ENCODE measurements at regions not wholly inside any gene's neighbourhood (a gene's known extent, or its start where the extent isn't known, plus 50 kb on each side); places are given as distances from the start of the nearest gene placed in this dataset.

DNA sequence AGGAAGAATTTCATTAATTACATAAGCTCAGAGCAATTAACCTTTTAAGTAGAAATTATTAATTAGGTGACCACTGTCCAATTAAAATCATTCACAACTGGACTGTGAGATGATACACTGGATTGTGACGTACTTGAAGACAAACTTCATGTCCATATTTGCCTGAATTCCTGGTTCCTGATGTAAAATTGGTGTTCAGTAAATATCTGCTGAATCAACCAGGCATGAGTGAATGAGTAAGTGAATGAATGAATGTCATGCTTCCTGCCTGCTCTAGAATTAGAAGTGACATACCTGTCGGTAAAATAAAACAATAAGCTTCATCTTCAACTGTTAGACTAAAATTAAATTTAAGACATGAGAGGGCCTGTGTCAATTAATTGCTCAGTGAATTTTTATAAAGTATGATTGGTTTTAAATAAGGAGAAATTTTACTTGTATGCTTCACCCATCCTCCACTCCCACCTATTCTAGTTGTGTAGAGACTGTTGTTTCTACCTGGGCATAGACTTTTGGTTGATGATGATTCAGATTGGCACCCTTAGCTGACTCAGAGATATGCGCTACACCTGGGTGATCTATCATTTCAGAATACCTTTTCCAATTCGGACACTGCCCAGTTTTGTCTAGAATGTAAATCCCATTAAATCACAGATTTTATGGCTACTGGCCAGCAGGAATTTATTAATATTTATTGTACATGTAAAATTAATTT, 56.9 kb upstream of the PTGS2 start (continued):
- no peak for TF ChIP-seq ZFP3 (tag by site-specific recombination; IDR thresholded peaks at IDR 0.05; ENCODE audit: low read depth)
- TF ChIP-seq, protein P1, sequence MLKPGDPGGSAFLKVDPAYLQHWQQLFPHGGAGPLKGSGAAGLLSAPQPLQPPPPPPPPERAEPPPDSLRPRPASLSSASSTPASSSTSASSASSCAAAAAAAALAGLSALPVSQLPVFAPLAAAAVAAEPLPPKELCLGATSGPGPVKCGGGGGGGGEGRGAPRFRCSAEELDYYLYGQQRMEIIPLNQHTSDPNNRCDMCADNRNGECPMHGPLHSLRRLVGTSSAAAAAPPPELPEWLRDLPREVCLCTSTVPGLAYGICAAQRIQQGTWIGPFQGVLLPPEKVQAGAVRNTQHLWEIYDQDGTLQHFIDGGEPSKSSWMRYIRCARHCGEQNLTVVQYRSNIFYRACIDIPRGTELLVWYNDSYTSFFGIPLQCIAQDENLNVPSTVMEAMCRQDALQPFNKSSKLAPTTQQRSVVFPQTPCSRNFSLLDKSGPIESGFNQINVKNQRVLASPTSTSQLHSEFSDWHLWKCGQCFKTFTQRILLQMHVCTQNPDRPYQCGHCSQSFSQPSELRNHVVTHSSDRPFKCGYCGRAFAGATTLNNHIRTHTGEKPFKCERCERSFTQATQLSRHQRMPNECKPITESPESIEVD (tag by site-specific recombination; IDR thresholded peaks at IDR 0.05) = no peak
- TF ChIP-seq ZNF510 (tag by site-specific recombination; IDR thresholded peaks at IDR 0.05; ENCODE audit: insufficient replicate concordance) = no peak

- H3K27ac ChIP-seq (ENCODE audit: extremely low read depth, low read depth, low read length) = no peak overlapping the region
These were observed 55.2 kb upstream of the PTGS2 start for GRCh38 chr1:186735463-186735862.

DNA sequence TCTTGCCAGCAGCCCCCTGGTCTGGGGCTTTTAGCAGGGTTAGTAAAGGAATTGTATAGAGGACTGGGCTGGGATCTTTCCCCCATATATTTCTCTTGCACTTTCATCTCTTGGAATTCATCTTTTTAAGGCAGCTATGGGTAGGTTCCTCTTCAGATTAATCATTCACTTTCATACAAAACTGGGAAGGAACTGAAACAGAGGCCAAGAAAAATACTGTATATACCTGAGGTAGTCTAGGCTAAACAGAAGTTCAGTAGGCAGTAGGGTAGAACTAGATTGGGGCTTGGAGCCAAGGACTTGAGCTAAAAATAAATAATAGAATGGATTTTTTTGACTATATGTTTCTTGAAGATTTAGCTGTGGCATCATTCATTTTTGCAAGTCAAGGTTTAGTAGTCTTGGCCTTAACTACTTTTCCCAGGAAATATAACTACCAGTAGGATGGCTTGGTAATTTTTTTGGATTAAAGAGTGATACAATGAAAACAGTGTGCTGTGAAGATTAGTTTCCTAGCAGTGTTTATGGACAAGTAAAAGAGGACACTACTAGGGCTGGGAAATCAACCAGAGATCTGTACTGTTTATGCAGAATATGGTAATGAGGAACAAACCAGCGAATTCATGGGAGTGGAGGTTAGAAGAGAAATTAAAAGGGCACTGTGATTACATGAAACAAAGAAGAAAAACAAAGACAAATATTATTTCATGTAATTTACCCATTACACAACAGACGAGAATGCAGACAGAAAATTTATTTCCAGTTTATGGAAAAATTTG, 50.9 kb upstream of the PTGS2 start:
- H3K27ac ChIP-seq (ENCODE audit: extremely low read depth, low read depth, low read length) = no peak overlapping the region
- no peak for TF ChIP-seq HOXC10 (CRISPR knock-in tag; IDR thresholded peaks at IDR 0.05)
- TF ChIP-seq ZNF23 (tag by site-specific recombination; IDR thresholded peaks at IDR 0.05; ENCODE audit: borderline replicate concordance) = no peak
- no peak for TF ChIP-seq ZNF518A (tag by site-specific recombination; conservative IDR thresholded peaks at IDR 0.05; ENCODE audit: low read depth)
- TF ChIP-seq ZNF221 (tag by site-specific recombination; IDR thresholded peaks at IDR 0.05; ENCODE audit: borderline replicate concordance) = no peak
- TF ChIP-seq ZSCAN30 (tag by site-specific recombination; IDR thresholded peaks at IDR 0.05) = no peak
- ChIA-PET POLR2A (no interaction called here), CTCF (no interaction called here)
- no peaks in the 10 kb centered on the region for H3K36me3 ChIP-seq (ENCODE audit: control insufficient read depth in 2 of 2, insufficient read depth in 1 of 2, low read length in 2 of 2)
- no peaks in the 10 kb centered on the region for H3K4me1 ChIP-seq (ENCODE audit: control insufficient read depth, insufficient read depth, low read length)
- no peak overlapping the region for H3K4me3 ChIP-seq (ENCODE audit: low read depth, low read length)
- no peaks in the 10 kb centered on the region for H3K9me3 ChIP-seq (ENCODE audit: control insufficient read depth, insufficient read depth, low read depth, low read length)

More at GRCh38 chr1:186735463-186735862, 55.2 kb upstream of the PTGS2 start:
- CTCF ChIA-PET = no interaction called here
- no peak overlapping the region for H3K4me3 ChIP-seq (ENCODE audit: low read depth, low read length)
- no peaks in the 10 kb centered on the region for H3K9me3 ChIP-seq (ENCODE audit: control insufficient read depth, insufficient read depth, low read depth, low read length)
- POLR2A ChIA-PET = no interaction called here
- TF ChIP-seq ZNF292 (tag by site-specific recombination; IDR thresholded peaks at IDR 0.05; ENCODE audit: borderline replicate concordance, low read depth) (no peak), ZNF501 (tag by site-specific recombination; IDR thresholded peaks at IDR 0.05) (no peak), ZNF202 (tag by site-specific recombination; IDR thresholded peaks at IDR 0.05; ENCODE audit: borderline replicate concordance) (no peak), ELK4 (IDR thresholded peaks at IDR 0.05; ENCODE audit: borderline replicate concordance, low read depth, low read length) (no peak), ZBTB1 (tag by site-specific recombination; IDR thresholded peaks at IDR 0.05) (no peak), HIC1 (tag by site-specific recombination; IDR thresholded peaks at IDR 0.05) (no peak)
- TF ChIP-seq, protein P2, sequence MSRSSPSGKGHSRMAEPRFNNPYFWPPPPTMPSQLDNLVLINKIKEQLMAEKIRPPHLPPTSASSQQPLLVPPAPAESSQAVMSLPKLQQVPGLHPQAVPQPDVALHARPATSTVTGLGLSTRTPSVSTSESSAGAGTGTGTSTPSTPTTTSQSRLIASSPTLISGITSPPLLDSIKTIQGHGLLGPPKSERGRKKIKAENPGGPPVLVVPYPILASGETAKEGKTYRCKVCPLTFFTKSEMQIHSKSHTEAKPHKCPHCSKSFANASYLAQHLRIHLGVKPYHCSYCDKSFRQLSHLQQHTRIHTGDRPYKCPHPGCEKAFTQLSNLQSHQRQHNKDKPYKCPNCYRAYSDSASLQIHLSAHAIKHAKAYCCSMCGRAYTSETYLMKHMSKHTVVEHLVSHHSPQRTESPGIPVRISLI (tag by site-specific recombination; IDR thresholded peaks at IDR 0.05) = no peak
- no peaks in the 10 kb centered on the region for H3K36me3 ChIP-seq (ENCODE audit: control insufficient read depth in 2 of 2, insufficient read depth in 1 of 2, low read length in 2 of 2)
- H3K4me1 ChIP-seq (ENCODE audit: control insufficient read depth, insufficient read depth, low read length) = no peaks in the 10 kb centered on the region
